HL-60 (cell line): ENCODE measurements at regions not wholly inside any gene's neighbourhood (a gene's known extent, or its start where the extent isn't known, plus 50 kb on each side); places are given as distances from the start of the nearest gene placed in this dataset.

Experiments
- DNase-seq, 2 experiments: peaks; one replicate each; pipeline ENCODE4 v3.0.0-alpha.2; 2010 to 2020; ENCODE audit warnings: low read depth in 1 of 2, low spot score in 1 of 2
- H3K27ac ChIP-seq: fragments of 250-450 bp; sonication (Bioruptor Pico); replicated peaks from 2 replicates; pipeline ENCODE4 v1.5.1; 2020; ENCODE audit warnings: mild to moderate bottlenecking, moderate library complexity
- H3K27me3 ChIP-seq: fragments of 250-450 bp; sonication (Bioruptor Pico); 2 replicates; pipeline ENCODE4 v1.5.1; 2021; ENCODE audit warnings: mild to moderate bottlenecking, moderate library complexity; ENCODE audit not compliant: insufficient read depth, poor library complexity, severe bottlenecking
- H3K4me3 ChIP-seq: replicated peaks from 2 replicates; pipeline ENCODE4 v1.5.1; 2011; ENCODE audit warnings: mild to moderate bottlenecking, control low read depth, low read length; ENCODE audit not compliant: insufficient read depth
- GABPA ChIP-seq: IDR thresholded peaks from 2 replicates; pipeline ENCODE4 v1.6.1; 2012; ENCODE audit warnings: low read depth
- POLR2AphosphoS5 ChIP-seq: IDR thresholded peaks from 2 replicates; pipeline ENCODE4 v1.6.1; 2012; ENCODE audit warnings: low read depth
- SPI1 ChIP-seq: IDR thresholded peaks from 2 replicates; pipeline ENCODE4 v1.6.1; 2012; ENCODE audit warnings: low read depth, mild to moderate bottlenecking, borderline replicate concordance
- TF ChIP-seq, protein P1 (sequence below): IDR thresholded peaks from 2 replicates; pipeline ENCODE4 v1.6.1; 2012; ENCODE audit warnings: low read depth; ENCODE audit not compliant: insufficient replicate concordance
- TF ChIP-seq, protein P2 (sequence below): IDR thresholded peaks from one replicate; pipeline ENCODE4 v1.5.1; 2011; ENCODE audit warnings: low read length, control low read depth, inconsistent platforms; ENCODE audit not compliant: insufficient read depth

DNA sequence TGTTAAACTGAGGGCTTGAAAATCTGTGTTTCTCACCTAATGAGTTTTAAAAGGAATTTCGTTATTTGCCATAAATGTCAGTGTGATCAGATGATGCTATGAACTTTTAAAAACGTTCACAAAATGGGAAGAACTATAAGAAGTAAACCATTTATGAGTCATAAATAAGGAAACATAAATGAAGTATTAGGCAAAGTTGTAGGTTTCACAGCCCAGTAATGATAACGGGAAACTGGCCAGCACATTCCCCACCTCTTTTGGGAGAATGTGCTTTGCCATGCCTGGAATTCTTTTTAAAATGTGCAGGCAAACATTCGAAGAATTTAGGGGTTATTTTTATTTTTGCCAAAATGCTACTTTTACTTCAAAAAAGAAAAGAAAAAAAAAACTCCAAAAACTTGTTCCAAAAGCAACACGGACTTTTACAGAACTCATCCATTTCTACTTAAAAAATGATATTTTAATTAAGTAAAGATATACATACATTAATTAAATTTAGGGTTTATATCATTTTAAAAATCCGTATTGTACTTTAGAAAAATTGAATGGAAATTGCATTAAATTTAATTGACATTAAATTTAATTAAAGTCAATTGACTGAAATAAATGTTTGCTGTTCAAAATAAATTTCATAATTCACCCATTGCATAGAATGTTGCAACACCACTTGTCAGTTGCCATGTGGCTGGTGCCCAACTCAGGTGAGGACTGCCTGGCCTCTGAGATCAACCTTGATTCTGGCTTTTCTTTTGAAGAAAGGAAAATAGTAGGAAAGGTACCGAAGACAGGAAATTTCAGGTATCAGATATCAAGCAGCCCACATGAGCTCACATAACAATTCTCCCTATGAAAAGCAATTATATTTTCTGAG lies 1198.5 kb downstream of the EFNB2 start:
- H3K4me3 ChIP-seq, result no peak overlapping the region
- no peaks in the 10 kb centered on the region for H3K27me3 ChIP-seq
- TF ChIP-seq GABPA (no peak), SPI1 (no peak), POLR2AphosphoS5 (no peak)
- TF ChIP-seq, protein P1, sequence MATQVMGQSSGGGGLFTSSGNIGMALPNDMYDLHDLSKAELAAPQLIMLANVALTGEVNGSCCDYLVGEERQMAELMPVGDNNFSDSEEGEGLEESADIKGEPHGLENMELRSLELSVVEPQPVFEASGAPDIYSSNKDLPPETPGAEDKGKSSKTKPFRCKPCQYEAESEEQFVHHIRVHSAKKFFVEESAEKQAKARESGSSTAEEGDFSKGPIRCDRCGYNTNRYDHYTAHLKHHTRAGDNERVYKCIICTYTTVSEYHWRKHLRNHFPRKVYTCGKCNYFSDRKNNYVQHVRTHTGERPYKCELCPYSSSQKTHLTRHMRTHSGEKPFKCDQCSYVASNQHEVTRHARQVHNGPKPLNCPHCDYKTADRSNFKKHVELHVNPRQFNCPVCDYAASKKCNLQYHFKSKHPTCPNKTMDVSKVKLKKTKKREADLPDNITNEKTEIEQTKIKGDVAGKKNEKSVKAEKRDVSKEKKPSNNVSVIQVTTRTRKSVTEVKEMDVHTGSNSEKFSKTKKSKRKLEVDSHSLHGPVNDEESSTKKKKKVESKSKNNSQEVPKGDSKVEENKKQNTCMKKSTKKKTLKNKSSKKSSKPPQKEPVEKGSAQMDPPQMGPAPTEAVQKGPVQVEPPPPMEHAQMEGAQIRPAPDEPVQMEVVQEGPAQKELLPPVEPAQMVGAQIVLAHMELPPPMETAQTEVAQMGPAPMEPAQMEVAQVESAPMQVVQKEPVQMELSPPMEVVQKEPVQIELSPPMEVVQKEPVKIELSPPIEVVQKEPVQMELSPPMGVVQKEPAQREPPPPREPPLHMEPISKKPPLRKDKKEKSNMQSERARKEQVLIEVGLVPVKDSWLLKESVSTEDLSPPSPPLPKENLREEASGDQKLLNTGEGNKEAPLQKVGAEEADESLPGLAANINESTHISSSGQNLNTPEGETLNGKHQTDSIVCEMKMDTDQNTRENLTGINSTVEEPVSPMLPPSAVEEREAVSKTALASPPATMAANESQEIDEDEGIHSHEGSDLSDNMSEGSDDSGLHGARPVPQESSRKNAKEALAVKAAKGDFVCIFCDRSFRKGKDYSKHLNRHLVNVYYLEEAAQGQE, result no peak
- TF ChIP-seq, protein P2, sequence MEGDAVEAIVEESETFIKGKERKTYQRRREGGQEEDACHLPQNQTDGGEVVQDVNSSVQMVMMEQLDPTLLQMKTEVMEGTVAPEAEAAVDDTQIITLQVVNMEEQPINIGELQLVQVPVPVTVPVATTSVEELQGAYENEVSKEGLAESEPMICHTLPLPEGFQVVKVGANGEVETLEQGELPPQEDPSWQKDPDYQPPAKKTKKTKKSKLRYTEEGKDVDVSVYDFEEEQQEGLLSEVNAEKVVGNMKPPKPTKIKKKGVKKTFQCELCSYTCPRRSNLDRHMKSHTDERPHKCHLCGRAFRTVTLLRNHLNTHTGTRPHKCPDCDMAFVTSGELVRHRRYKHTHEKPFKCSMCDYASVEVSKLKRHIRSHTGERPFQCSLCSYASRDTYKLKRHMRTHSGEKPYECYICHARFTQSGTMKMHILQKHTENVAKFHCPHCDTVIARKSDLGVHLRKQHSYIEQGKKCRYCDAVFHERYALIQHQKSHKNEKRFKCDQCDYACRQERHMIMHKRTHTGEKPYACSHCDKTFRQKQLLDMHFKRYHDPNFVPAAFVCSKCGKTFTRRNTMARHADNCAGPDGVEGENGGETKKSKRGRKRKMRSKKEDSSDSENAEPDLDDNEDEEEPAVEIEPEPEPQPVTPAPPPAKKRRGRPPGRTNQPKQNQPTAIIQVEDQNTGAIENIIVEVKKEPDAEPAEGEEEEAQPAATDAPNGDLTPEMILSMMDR, result no peak
- no peak overlapping the region for H3K27ac ChIP-seq
- no peak for DNase-seq

DNA sequence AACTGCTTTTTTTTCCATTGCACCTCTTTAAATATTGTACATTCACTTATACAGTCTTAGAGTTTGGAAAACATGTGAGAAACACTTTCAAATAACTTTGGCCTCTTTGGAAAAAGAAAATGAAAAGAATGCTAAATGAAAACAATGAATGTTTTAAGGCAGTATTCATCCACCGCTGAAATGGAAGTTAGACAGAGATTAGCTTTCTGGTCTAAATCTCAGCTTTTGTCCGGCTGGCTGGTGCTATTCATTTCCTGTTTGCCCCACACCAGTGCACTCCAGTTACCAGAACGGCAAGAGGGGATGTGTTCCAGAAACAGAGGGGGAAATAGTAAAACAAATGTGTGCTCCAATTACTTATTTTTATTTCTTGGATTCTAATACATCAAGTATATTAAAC lies 1201.3 kb downstream of the EFNB2 start:
- no peak overlapping the region for H3K27ac ChIP-seq
- no peak overlapping the region for H3K4me3 ChIP-seq
- no peaks in the 10 kb centered on the region for H3K27me3 ChIP-seq
- TF ChIP-seq POLR2AphosphoS5 (no peak), SPI1 (no peak), GABPA (no peak)
- TF ChIP-seq, protein P2, result no peak
- TF ChIP-seq, protein P1, result no peak
- no peak for DNase-seq

DNA sequence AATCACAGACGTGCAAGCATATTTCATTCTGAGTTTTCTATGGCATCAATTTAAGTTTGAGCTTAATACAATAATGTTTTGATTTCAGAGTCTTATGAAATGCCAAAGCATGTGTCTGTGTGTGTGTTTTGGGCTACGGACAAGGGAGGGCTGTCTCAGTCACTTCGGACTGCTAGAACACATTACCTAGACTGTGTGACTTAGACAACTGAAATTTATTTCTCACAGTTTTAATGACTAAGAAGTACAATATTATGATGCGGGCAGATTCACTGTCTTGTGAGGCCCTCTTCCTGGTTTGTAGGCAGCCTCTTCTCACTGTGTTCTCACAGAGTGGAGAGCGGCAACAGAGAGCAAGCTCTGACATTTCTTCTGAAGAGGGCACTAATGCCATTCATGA lies 1202.0 kb downstream of the EFNB2 start:
- H3K27ac ChIP-seq, result no peak overlapping the region
- DNase-seq, result no peak
- no peak overlapping the region for H3K4me3 ChIP-seq
- H3K27me3 ChIP-seq, result no peaks in the 10 kb centered on the region
- TF ChIP-seq POLR2AphosphoS5 (no peak), GABPA (no peak), SPI1 (no peak)
- TF ChIP-seq, protein P2, result no peak
- TF ChIP-seq, protein P1, result no peak
